ENCODE measurements at regions not wholly inside any gene's neighbourhood (a gene's known extent, or its start where the extent isn't known, plus 50 kb on each side); places are given as distances from the start of the nearest gene placed in this dataset.

DNA sequence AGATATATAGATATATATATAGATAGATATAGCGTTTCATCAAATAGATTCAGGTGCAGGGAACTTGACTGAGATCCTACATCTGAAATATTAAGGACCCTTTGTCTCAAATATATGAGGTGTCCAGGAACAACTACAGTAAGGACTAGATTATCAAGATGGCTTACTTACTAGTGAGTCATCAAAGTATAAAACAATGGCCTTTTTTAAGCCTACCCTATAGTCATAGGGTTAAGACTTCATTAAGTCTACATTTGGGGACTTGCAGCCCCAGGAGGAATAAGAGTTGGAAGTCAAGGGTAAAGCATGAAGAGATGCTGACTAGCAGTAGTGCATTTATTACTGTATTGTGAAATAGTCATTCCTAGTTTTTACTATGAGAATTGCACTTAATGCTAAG is 1023.4 kb downstream of the CDH11 start:
- Histone ChIP-seq H3K79me2 (ENCODE audit: low read length) (no peaks in the 10 kb centered on the region), H3K4me3 (ENCODE audit: low read length) (no peak overlapping the region), H3K27ac (ENCODE audit: low read length) (no peak overlapping the region), H3K27me3 (replicated peaks; ENCODE audit: insufficient read depth, low read length) (no peaks in the 10 kb centered on the region), H3F3A (ENCODE audit: insufficient read depth, low read length) (no peaks in the 10 kb centered on the region), H4K20me1 (ENCODE audit: insufficient read depth, low read length) (no peaks in the 10 kb centered on the region), H3K4me1 (ENCODE audit: low read length) (no peaks in the 10 kb centered on the region), H2AFZ (ENCODE audit: low read length) (no peak overlapping the region), H3K36me3 (replicated peaks; ENCODE audit: insufficient read depth, low read length) (no peaks in the 10 kb centered on the region), H3K9me3 (replicated peaks; ENCODE audit: insufficient read depth, low read length) (no peaks in the 10 kb centered on the region), H3K9me2 (replicated peaks; ENCODE audit: insufficient read depth, low read length) (no peaks in the 10 kb centered on the region), H3K9ac (ENCODE audit: low read length) (no peak overlapping the region), H3K4me2 (ENCODE audit: low read depth, low read length) (no peak overlapping the region)
- no peak for TF ChIP-seq EZH2phosphoT487 (IDR thresholded peaks at IDR 0.05; ENCODE audit: low read length)
- no peak for TF ChIP-seq EZH2 (optimal IDR thresholded peaks at IDR 0.05; ENCODE audit: low read depth, low read length)
- no peak for TF ChIP-seq CTCF (IDR thresholded peaks at IDR 0.05; ENCODE audit: low read length)
- DNase-seq, result no peak

- no peaks in the 10 kb centered on the region for H3K4me1 ChIP-seq (ENCODE audit: low read length)
- no peak overlapping the region for H3K9ac ChIP-seq (ENCODE audit: low read length)
- no peak overlapping the region for H3K4me2 ChIP-seq (ENCODE audit: low read depth, low read length)
- no peaks in the 10 kb centered on the region for H4K20me1 ChIP-seq (ENCODE audit: insufficient read depth, low read length)
- H3K79me2 ChIP-seq (ENCODE audit: low read length), result no peaks in the 10 kb centered on the region
- no peaks in the 10 kb centered on the region for H3K27me3 ChIP-seq (replicated peaks; ENCODE audit: insufficient read depth, low read length)
- H3K27ac ChIP-seq (ENCODE audit: low read length), result no peak overlapping the region
- no peak overlapping the region for H3K4me3 ChIP-seq (ENCODE audit: low read length)
- H3K36me3 ChIP-seq (replicated peaks; ENCODE audit: insufficient read depth, low read length), result no peaks in the 10 kb centered on the region
- no peak for TF ChIP-seq EZH2 (optimal IDR thresholded peaks at IDR 0.05; ENCODE audit: low read depth, low read length)
- no peak for TF ChIP-seq CTCF (IDR thresholded peaks at IDR 0.05; ENCODE audit: low read length)
- TF ChIP-seq EZH2phosphoT487 (IDR thresholded peaks at IDR 0.05; ENCODE audit: low read length), result no peak
- H3K9me2 ChIP-seq (replicated peaks; ENCODE audit: insufficient read depth, low read length), result no peaks in the 10 kb centered on the region
- H3F3A ChIP-seq (ENCODE audit: insufficient read depth, low read length), result no peaks in the 10 kb centered on the region
- no peak overlapping the region for H2AFZ ChIP-seq (ENCODE audit: low read length)
- DNase-seq, result no peak
- H3K9me3 ChIP-seq (replicated peaks; ENCODE audit: insufficient read depth, low read length), result no peaks in the 10 kb centered on the region
Measured at GRCh38 chr16:64096689-64097088, 1025.2 kb downstream of the CDH11 start.

DNA sequence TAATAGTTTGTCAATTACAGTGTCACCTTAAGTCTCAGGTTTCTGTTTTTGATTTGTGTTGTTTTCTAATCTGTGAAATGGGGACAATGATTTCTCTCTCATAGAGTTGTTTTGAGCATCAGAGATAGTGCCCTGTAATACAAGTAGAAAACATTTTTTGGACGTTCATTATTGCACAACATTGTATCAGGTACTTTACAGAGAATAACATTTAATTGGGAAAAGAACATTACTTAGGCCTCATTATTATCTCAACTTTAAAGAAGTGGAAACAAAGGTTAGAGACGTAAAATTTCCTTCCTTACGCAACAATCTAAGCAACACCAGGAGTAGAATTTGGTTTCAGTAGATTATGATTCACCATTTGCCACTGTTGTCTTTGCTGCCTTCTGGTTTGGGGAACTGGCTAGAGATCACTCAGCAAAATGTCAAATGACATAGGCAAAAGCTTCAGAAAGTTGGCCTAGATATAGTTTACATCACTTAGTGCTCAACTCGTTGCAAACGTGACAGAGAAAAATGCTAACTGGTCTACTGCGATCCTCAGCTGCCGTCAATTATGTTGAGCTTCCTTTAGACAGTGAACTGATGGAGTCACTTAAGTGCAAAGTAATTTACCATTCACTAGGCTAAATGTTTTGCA is 1026.8 kb downstream of the CDH11 start:
- no peaks in the 10 kb centered on the region for H3K9me2 ChIP-seq (replicated peaks; ENCODE audit: insufficient read depth, low read length)
- no peak overlapping the region for H3K4me2 ChIP-seq (ENCODE audit: low read depth, low read length)
- H3K4me3 ChIP-seq (ENCODE audit: low read length), result no peak overlapping the region
- H4K20me1 ChIP-seq (ENCODE audit: insufficient read depth, low read length), result no peaks in the 10 kb centered on the region
- no peaks in the 10 kb centered on the region for H3K9me3 ChIP-seq (replicated peaks; ENCODE audit: insufficient read depth, low read length)
- H3K4me1 ChIP-seq (ENCODE audit: low read length), result no peaks in the 10 kb centered on the region
- H3K36me3 ChIP-seq (replicated peaks; ENCODE audit: insufficient read depth, low read length), result no peaks in the 10 kb centered on the region
- no peak overlapping the region for H3K9ac ChIP-seq (ENCODE audit: low read length)
- no peaks in the 10 kb centered on the region for H3K79me2 ChIP-seq (ENCODE audit: low read length)
- no peak overlapping the region for H2AFZ ChIP-seq (ENCODE audit: low read length)
- TF ChIP-seq CTCF (IDR thresholded peaks at IDR 0.05; ENCODE audit: low read length), result no peak
- TF ChIP-seq EZH2 (optimal IDR thresholded peaks at IDR 0.05; ENCODE audit: low read depth, low read length), result no peak
- no peak for TF ChIP-seq EZH2phosphoT487 (IDR thresholded peaks at IDR 0.05; ENCODE audit: low read length)
- no peaks in the 10 kb centered on the region for H3K27me3 ChIP-seq (replicated peaks; ENCODE audit: insufficient read depth, low read length)
- no peak overlapping the region for H3K27ac ChIP-seq (ENCODE audit: low read length)
- H3F3A ChIP-seq (ENCODE audit: insufficient read depth, low read length), result no peaks in the 10 kb centered on the region
- no peak for DNase-seq
